Osteocyte (in vitro differentiated cells): ENCODE measurements at regions not wholly inside any gene's neighbourhood (a gene's known extent, or its start where the extent isn't known, plus 50 kb on each side); places are given as distances from the start of the nearest gene placed in this dataset.
"Not testable (repeated sequence)": the region's sequence is repeated elsewhere in the genome, so short reads cannot be mapped to it uniquely, and the experiment has no call there.

Experiments used
- DNase-seq: peaks from one replicate; pipeline ENCODE4 v3.0.0; 2021; ENCODE audit warnings: mixed read lengths; ENCODE audit not compliant: unreplicated experiment; ENCODE audit errors: extremely low spot score
- H3K27ac Mint-ChIP-seq: one replicate; pipeline ENCODE4 v1.8.0; 2021; ENCODE audit warnings: mild to moderate bottlenecking, mixed read lengths; ENCODE audit not compliant: unreplicated experiment
- H3K27me3 Mint-ChIP-seq: one replicate; pipeline ENCODE4 v1.8.0; 2021; ENCODE audit warnings: mixed read lengths; ENCODE audit not compliant: unreplicated experiment
- H3K36me3 Mint-ChIP-seq: one replicate; pipeline ENCODE4 v1.8.0; 2021; ENCODE audit warnings: mixed read lengths; ENCODE audit not compliant: unreplicated experiment
- H3K4me1 Mint-ChIP-seq: one replicate; pipeline ENCODE4 v1.8.0; 2021; ENCODE audit warnings: mixed read lengths; ENCODE audit not compliant: unreplicated experiment
- H3K4me3 Mint-ChIP-seq: one replicate; pipeline ENCODE4 v1.8.0; 2021; ENCODE audit warnings: mild to moderate bottlenecking, moderate library complexity, mixed read lengths; ENCODE audit not compliant: unreplicated experiment
- H3K9me3 Mint-ChIP-seq: one replicate; pipeline ENCODE4 v1.8.0; 2021; ENCODE audit warnings: mixed read lengths; ENCODE audit not compliant: unreplicated experiment
- TF ChIP-seq, protein P1 (sequence below): fragments of 200-600 bp; sonication (generic); IDR thresholded peaks from 2 replicates; pipeline ENCODE4 v1.5.0; 2021; ENCODE audit warnings: antibody characterized with exemption, mild to moderate bottlenecking, moderate library complexity

DNA sequence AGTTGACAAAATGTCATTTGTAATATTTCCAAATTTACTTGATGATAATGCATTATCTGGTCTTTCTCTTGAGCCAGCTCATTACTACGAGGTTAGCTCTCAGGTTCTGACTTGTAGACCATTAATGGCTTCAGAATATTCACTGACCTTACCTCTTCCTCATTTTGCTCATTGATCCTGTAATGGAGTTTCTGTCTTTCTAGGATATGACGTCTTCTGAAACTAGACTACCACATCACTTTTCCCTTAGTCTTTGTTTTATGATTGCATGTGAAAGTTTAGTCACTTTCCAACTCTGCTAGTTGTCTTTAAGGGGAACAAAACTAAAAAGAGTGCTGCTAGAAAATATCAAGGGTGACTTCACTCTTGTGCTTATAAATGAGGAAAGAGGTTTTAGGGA is 697.6 kb downstream of the JRKL start:
- TF ChIP-seq, protein P1, sequence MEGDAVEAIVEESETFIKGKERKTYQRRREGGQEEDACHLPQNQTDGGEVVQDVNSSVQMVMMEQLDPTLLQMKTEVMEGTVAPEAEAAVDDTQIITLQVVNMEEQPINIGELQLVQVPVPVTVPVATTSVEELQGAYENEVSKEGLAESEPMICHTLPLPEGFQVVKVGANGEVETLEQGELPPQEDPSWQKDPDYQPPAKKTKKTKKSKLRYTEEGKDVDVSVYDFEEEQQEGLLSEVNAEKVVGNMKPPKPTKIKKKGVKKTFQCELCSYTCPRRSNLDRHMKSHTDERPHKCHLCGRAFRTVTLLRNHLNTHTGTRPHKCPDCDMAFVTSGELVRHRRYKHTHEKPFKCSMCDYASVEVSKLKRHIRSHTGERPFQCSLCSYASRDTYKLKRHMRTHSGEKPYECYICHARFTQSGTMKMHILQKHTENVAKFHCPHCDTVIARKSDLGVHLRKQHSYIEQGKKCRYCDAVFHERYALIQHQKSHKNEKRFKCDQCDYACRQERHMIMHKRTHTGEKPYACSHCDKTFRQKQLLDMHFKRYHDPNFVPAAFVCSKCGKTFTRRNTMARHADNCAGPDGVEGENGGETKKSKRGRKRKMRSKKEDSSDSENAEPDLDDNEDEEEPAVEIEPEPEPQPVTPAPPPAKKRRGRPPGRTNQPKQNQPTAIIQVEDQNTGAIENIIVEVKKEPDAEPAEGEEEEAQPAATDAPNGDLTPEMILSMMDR = no peak

DNA sequence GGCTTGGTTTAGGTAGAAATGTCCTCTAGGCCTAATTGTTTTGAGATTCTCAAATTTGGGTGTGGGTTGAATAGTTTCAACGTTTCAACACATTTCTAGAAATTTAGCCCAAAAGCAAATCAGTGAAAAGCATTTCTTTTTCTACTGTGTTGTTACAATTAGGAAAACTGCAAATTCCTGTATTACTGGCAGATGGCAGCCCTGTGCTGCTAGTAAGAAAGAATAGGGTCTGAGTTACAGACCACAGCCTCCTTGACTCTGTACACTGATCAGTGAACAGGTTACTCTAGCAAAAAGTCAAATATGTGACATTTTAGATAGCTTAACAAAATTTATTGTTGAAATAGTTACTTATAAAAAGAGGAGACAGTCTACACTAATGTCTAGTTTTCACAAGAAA is 703.0 kb downstream of the JRKL start:
- H3K36me3 Mint-ChIP-seq = no peaks in the 10 kb centered on the region
- H3K4me3 Mint-ChIP-seq = no peak overlapping the region

More for the DNA sequence above, 697.6 kb downstream of the JRKL start:
- H3K36me3 Mint-ChIP-seq = no peaks in the 10 kb centered on the region
- no peak overlapping the region for H3K4me3 Mint-ChIP-seq
- DNase-seq = no peak
- no peaks in the 10 kb centered on the region for H3K4me1 Mint-ChIP-seq
- no peak overlapping the region for H3K27ac Mint-ChIP-seq
- no peaks in the 10 kb centered on the region for H3K27me3 Mint-ChIP-seq
- no peaks in the 10 kb centered on the region for H3K9me3 Mint-ChIP-seq

DNA sequence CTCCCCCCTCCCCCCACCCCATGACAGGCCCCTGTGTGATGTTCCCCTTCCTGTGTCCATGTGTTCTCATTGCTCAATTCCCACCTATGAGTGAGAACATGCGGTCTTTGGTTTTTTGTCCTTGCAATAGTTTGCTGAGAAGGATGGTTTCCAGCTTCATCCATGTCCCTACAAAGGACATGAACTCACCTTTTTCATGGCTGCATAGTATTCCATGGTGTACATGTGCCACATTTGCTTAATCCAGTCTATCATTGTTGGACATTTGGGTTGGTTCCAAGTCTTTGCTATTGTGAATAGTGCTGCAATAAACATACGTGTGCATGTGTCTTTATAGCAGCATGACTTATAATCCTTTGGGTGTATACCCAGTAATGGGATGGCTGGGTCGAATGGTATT is 712.4 kb downstream of the JRKL start:
- not testable (repeated sequence) for H3K27ac Mint-ChIP-seq, H3K36me3 Mint-ChIP-seq, H3K4me1 Mint-ChIP-seq, H3K9me3 Mint-ChIP-seq, DNase-seq, H3K27me3 Mint-ChIP-seq, H3K4me3 Mint-ChIP-seq

More for the DNA sequence above, 703.0 kb downstream of the JRKL start:
- no peaks in the 10 kb centered on the region for H3K4me1 Mint-ChIP-seq
- no peak overlapping the region for H3K27ac Mint-ChIP-seq
- TF ChIP-seq, protein P1 = no peak
- DNase-seq = no peak
- H3K9me3 Mint-ChIP-seq = no peaks in the 10 kb centered on the region
- H3K27me3 Mint-ChIP-seq = no peaks in the 10 kb centered on the region

DNA sequence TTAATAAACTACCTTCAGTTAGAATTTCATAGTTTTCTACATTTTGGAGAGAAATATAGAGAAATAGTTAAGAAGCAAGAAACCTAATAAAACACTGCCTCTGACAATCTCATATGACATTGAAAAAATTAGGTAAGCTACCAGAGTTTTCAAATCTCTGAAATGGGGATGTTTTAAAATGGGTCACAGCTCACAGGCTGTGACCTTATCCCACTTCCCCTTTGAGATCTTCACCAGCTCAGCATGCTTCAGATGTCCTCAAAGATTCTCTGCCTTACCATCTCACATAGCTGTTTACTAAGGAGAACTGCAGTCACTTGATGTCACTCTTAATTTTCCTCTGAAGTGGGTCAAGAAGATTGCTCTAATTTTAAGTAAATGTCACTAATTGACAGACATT is 717.8 kb downstream of the JRKL start:
- H3K27me3 Mint-ChIP-seq = no peaks in the 10 kb centered on the region
- TF ChIP-seq, protein P1 = no peak
- no peak overlapping the region for H3K27ac Mint-ChIP-seq
- no peak overlapping the region for H3K4me3 Mint-ChIP-seq
- no peak for DNase-seq
- no peaks in the 10 kb centered on the region for H3K36me3 Mint-ChIP-seq
- H3K9me3 Mint-ChIP-seq = no peaks in the 10 kb centered on the region
- no peaks in the 10 kb centered on the region for H3K4me1 Mint-ChIP-seq

DNA sequence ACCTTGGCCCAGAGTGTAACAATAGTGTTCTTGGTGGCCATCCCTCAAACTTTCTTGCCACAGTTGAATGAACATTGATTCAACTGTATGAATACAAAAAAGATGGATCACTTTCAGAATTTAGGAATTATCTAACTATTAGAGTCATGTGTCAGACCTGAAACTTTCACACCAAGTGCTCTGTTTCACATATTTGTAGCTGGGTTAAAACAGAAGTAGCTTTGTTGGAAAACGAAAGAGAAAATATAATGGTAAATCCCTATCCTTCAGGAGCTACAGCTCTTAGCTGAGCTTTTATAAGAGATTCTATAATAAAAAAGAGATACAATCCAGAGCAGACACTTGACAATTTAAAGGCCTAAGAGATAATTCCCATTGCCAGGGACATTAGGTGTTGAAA is 719.3 kb downstream of the JRKL start:
- no peak for DNase-seq
- Mint-ChIP-seq H3K27me3 (no peaks in the 10 kb centered on the region), H3K27ac (no peak overlapping the region), H3K4me1 (no peaks in the 10 kb centered on the region), H3K36me3 (no peaks in the 10 kb centered on the region), H3K4me3 (no peak overlapping the region), H3K9me3 (no peaks in the 10 kb centered on the region)
- TF ChIP-seq, protein P1 = no peak

DNA sequence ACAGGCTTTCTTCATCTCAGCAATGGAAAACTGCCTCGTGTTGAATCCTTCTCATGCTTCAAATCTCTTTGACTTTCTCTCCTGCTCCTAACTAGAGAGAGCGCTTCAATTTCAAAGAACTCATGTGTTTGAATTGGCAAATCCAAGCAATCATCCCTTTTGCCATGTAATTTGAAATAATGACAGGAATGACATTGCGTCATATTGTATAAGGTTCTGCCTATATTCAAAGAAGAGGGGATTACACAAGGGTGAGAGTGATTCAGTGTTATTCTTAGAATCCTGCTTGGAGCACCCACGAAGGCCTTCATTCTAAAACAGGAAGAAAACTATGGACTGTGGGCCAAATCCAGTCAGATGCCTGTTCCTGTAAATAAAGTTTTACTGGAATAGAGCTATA is 720.6 kb downstream of the JRKL start:
- Mint-ChIP-seq H3K4me3 (no peak overlapping the region), H3K9me3 (no peaks in the 10 kb centered on the region), H3K27me3 (no peaks in the 10 kb centered on the region), H3K4me1 (no peaks in the 10 kb centered on the region), H3K36me3 (no peaks in the 10 kb centered on the region), H3K27ac (no peak overlapping the region)
- no peak for DNase-seq
- TF ChIP-seq, protein P1 = no peak
